Psoas muscle (tissue), 7 donors: ENCODE measurements at regions not wholly inside any gene's neighbourhood (a gene's known extent, or its start where the extent isn't known, plus 50 kb on each side); places are given as distances from the start of the nearest gene placed in this dataset.

Source experiments
- ATAC-seq, 4 donors: fragments of 200-7000 bp; cut with Tn5 transposase; one replicate each; pipeline ENCODE4 v1.9.1; 2020; ENCODE audit warnings: moderate library complexity in 3 of 4, mild to moderate bottlenecking in 2 of 4
- DNase-seq, 2 donors: peaks; one replicate each; pipeline ENCODE4 v3.0.0-alpha.2; 2020
- H3K27ac ChIP-seq: fragments of 200-600 bp; one replicate; pipeline ENCODE4 v1.8.0; 2022
- H3K27me3 ChIP-seq, 3 donors: fragments of 200-600 bp in 1 of 3; one replicate each; pipeline versions ENCODE4 v1.6.1 to v1.8.0; 2013 to 2022; ENCODE audit warnings: low read length in 2 of 3, mild to moderate bottlenecking in 2 of 3, moderate library complexity in 1 of 3; ENCODE audit not compliant: insufficient read depth in 3 of 3
- H3K36me3 ChIP-seq, 2 donors: fragments of 200-600 bp in 1 of 2; one replicate each; pipeline versions ENCODE4 v1.6.1 to v1.8.0; 2013 to 2022; ENCODE audit warnings: low read depth in 1 of 2, mild to moderate bottlenecking in 1 of 2, moderate library complexity in 1 of 2; ENCODE audit not compliant: insufficient read depth in 1 of 2
- H3K4me1 ChIP-seq: fragments of 200-600 bp; one replicate; pipeline ENCODE4 v1.8.0; 2022
- H3K4me3 ChIP-seq: fragments of 200-600 bp; one replicate; pipeline ENCODE4 v1.8.0; 2022; ENCODE audit warnings: mild to moderate bottlenecking
- H3K9me3 ChIP-seq: fragments of 200-600 bp; one replicate; pipeline ENCODE4 v1.8.0; 2022
- CTCF ChIP-seq: fragments of 200-600 bp; IDR thresholded peaks from one replicate; pipeline ENCODE4 v1.8.0; 2022; ENCODE audit warnings: antibody characterized with exemption
- WGBS, 3 donors: extraction: QIAGEN DNeasy Blood & Tissue Kit; methylation state at CpG; one replicate each; pipeline versions ENCODE4 v1.1.6 to v1.1.7; 2013; 5-methylcytosine and 5-hydroxymethylcytosine counted together
- intact Hi-C, 2 donors: fragments of 100-400 bp; cut with DNase I; formaldehyde crosslinking; loops; one replicate each; pipeline versions ENCODE4 v1.11.0 to v1.14.2; 2022
- donor health status: healthy with polysubstance abuse.
- donor health status: DM: no; HTN: no; CAD: no; lungs with moderate emphysema.
- donor health status: Bipolar disorder and iron deficiency.
- donor health status: healthy.
- donor health status: DM: yes; HTN: yes; CAD: no.
- donor health status: DM: no; HTN: no; CAD: no.
- donor health status: DM: yes; HTN: yes; CAD: no.

- DNase-seq = peak; percentile 59 to 85
- no peaks in the 10 kb centered on the region for H3K27me3 ChIP-seq
- H3K4me3 ChIP-seq = no peak overlapping the region
- 11 to 16% (median 13%) methylated on average over 4 of the region's 4 CpGs for WGBS, 3 donors
- H3K27ac ChIP-seq = peak overlapping the region; percentile 62
- TF ChIP-seq CTCF = no peak
- intact Hi-C loops = no loop called here
- ATAC-seq = peak; percentile 94 to 98 (median 97)
- H3K36me3 ChIP-seq = no peaks in the 10 kb centered on the region
- no peaks in the 10 kb centered on the region for H3K9me3 ChIP-seq
- H3K4me1 ChIP-seq = peaks cover 6% of the 10 kb centered on the region
These were observed 185.0 kb downstream of the CSNK1G3 start for GRCh38 chr5:123696921-123697341.

DNA sequence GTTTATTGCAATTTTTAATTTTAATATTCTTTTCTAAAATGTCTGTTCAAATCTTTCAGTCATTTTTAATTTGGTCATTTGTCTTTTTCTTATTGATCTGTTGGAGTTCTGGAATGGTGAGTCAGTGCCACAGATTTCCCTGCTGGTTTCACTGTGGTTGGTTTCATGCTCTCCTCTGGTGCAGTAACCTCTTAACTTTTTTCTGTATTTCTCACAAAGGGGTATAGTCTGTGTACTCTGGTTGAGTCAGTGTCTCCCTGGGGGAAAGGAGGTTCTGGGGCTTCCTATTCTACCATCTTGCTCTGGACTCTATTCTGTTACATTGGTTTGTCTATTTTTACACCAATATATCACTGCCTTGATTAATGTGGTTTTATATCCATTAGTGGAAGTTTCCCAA is 178.8 kb downstream of the CSNK1G3 start:
- intact Hi-C loops = no loop called here
- H3K4me1 ChIP-seq = no peaks in the 10 kb centered on the region
- no peaks in the 10 kb centered on the region for H3K9me3 ChIP-seq
- no peak overlapping the region for H3K4me3 ChIP-seq
- no peaks in the 10 kb centered on the region for H3K27me3 ChIP-seq
- ATAC-seq = no peak
- H3K27ac ChIP-seq = no peak overlapping the region
- no peak for TF ChIP-seq CTCF
- DNase-seq = no peak
- H3K36me3 ChIP-seq = no peaks in the 10 kb centered on the region

GRCh38 chr5:123681061-123681460 is 169.1 kb downstream of the CSNK1G3 start:
- no peaks in the 10 kb centered on the region for H3K27me3 ChIP-seq
- TF ChIP-seq CTCF = no peak
- no peaks in the 10 kb centered on the region for H3K4me1 ChIP-seq
- no peaks in the 10 kb centered on the region for H3K36me3 ChIP-seq
- no peak for ATAC-seq
- H3K4me3 ChIP-seq = no peak overlapping the region
- no peak overlapping the region for H3K27ac ChIP-seq
- intact Hi-C loops = no loop called here
- no peaks in the 10 kb centered on the region for H3K9me3 ChIP-seq
- no peak for DNase-seq

DNA sequence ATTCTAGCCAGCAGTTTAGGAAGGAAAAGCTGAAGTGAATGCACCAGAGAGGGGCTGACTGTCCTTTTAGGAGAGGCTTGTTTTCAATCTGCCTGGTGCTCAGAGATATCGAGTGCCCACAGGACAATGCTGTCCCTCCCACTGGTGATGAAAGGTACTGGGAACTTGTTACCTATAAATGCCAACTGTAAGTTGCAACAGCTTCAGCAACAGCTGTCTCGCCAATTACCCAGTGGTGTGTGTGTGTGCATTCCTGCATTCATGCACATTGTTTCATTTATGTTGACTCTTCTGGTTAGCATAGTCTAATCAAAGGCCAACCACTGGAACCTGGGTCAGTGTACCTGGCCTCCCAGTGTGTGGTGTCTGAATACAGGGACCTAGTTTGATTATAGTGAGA is 161.1 kb downstream of the CSNK1G3 start:
- H3K27ac ChIP-seq = peak overlapping the region; percentile 5
- H3K4me1 ChIP-seq = peaks cover 23% of the 10 kb centered on the region
- no peak for TF ChIP-seq CTCF
- WGBS, 3 donors = 21 to 43% (median 42%) methylated on average over 2 of the region's 2 CpGs
- ATAC-seq (peak; percentile 65 to 90 (median 76)), DNase-seq (no peak)
- H3K27me3 ChIP-seq = no peaks in the 10 kb centered on the region
- H3K36me3 ChIP-seq = no peaks in the 10 kb centered on the region
- no peaks in the 10 kb centered on the region for H3K9me3 ChIP-seq
- no peak overlapping the region for H3K4me3 ChIP-seq
- intact Hi-C loops = loop anchor here in 1 of 2 donors (10.0 kb wide), 1 partner anchor 1232 kb away; no protein-coding TSS in a partner anchor

GRCh38 chr5:123671711-123672456 is 159.9 kb downstream of the CSNK1G3 start:
- Histone ChIP-seq H3K36me3 (no peaks in the 10 kb centered on the region), H3K4me1 (peaks cover 23% of the 10 kb centered on the region), H3K27me3 (no peaks in the 10 kb centered on the region), H3K27ac (no peak overlapping the region), H3K4me3 (no peak overlapping the region), H3K9me3 (no peaks in the 10 kb centered on the region)
- WGBS, 3 donors = 73 to 75% (median 74%) methylated on average over 5 of the region's 5 CpGs
- no peak for TF ChIP-seq CTCF
- intact Hi-C loops = loop anchor here in 1 of 2 donors (10.0 kb wide), 1 partner anchor 1233 kb away; no protein-coding TSS in a partner anchor
- no peak for DNase-seq
- peak in 2 of 4 donors; percentile 30 to 37 for ATAC-seq
